CD4-positive, alpha-beta T cell (primary cell): ENCODE measurements at regions not wholly inside any gene's neighbourhood (a gene's known extent, or its start where the extent isn't known, plus 50 kb on each side); places are given as distances from the start of the nearest gene placed in this dataset.

Experiments
- ATAC-seq: fragments of 200-7000 bp; cut with Tn5 transposase; one replicate; pipeline ENCODE4 v1.10.0; 2022; ENCODE audit warnings: mild to moderate bottlenecking; ENCODE audit not compliant: poor library complexity
- CTCF ChIA-PET: fragments of 350-600 bp; sonication (Branson Sonifier 250); formaldehyde crosslinking; loops from one replicate; lab custom pipeline; 2021; ENCODE audit warnings: antibody characterized with exemption, inconsistent platforms; lab: Charles Lee
- POLR2A ChIA-PET: fragments of 350-600 bp; sonication (Branson Sonifier 250); formaldehyde crosslinking; loops from one replicate; lab custom pipeline; 2021; ENCODE audit warnings: antibody characterized with exemption, inconsistent platforms; lab: Charles Lee
- DNase-seq, 14 experiments: peaks; one replicate each; pipeline ENCODE4 v3.0.0-alpha.2; 2013 to 2020; ENCODE audit warnings: mixed read lengths in 2 of 14
- H3K27ac ChIP-seq, 2 donors: one replicate each; pipeline versions ENCODE4 v1.5.1 to v1.7.0; 2013; ENCODE audit warnings: low read length in 2 of 2, low read depth in 1 of 2, mild to moderate bottlenecking in 1 of 2
- H3K27me3 ChIP-seq, 2 experiments: 1 replicate in 1 of 2; 2 replicates in 1 of 2; pipeline versions ENCODE4 v1.6.1 to v1.7.0; 2013; ENCODE audit warnings: low read length in 2 of 2, control low read depth in 1 of 2, mild to moderate bottlenecking in 1 of 2, moderate library complexity in 1 of 2; ENCODE audit not compliant: insufficient read depth in 2 of 2, control insufficient read depth in 1 of 2
- H3K36me3 ChIP-seq: one replicate; pipeline ENCODE4 v1.6.1; 2013; ENCODE audit warnings: low read length, control low read depth; ENCODE audit not compliant: insufficient read depth
- H3K4me1 ChIP-seq: one replicate; pipeline ENCODE4 v1.6.1; 2013; ENCODE audit warnings: low read length, control low read depth; ENCODE audit not compliant: insufficient read depth
- H3K4me3 ChIP-seq: one replicate; pipeline ENCODE4 v1.5.1; 2013; ENCODE audit warnings: mild to moderate bottlenecking, low read length, moderate library complexity
- H3K9me3 ChIP-seq, 2 experiments: 1 replicate in 1 of 2; 2 replicates in 1 of 2; pipeline versions ENCODE4 v1.6.1 to v1.7.0; 2013; ENCODE audit warnings: low read length in 2 of 2, mild to moderate bottlenecking in 2 of 2, control low read depth in 1 of 2, moderate library complexity in 1 of 2; ENCODE audit not compliant: control insufficient read depth in 1 of 2, insufficient read depth in 1 of 2
- H3K27ac Mint-ChIP-seq: one replicate; pipeline ENCODE4 v1.8.0; 2020; ENCODE audit warnings: mixed read lengths
- H3K27me3 Mint-ChIP-seq: one replicate; pipeline ENCODE4 v1.8.0; 2021; ENCODE audit warnings: mixed read lengths
- H3K36me3 Mint-ChIP-seq: one replicate; pipeline ENCODE4 v1.8.0; 2021; ENCODE audit warnings: low read depth, mixed read lengths
- H3K4me1 Mint-ChIP-seq: one replicate; pipeline ENCODE4 v1.8.0; 2021; ENCODE audit warnings: low read depth, mixed read lengths
- H3K4me3 Mint-ChIP-seq: one replicate; pipeline ENCODE4 v1.8.0; 2020; ENCODE audit warnings: mild to moderate bottlenecking, mixed read lengths
- H3K9me3 Mint-ChIP-seq: one replicate; pipeline ENCODE4 v1.8.0; 2020; ENCODE audit warnings: mixed read lengths
- CTCF ChIP-seq: fragments of 200-600 bp; IDR thresholded peaks from one replicate; pipeline ENCODE4 v1.8.0; 2022; ENCODE audit warnings: antibody characterized with exemption, mild to moderate bottlenecking
- intact Hi-C, 2 experiments: fragments of 100-400 bp; cut with DNase I in 1 of 2; cut with micrococcal nuclease in 1 of 2; formaldehyde crosslinking; loops; one replicate each; pipeline versions ENCODE4 v1.15.1 to v1.9.0; 2023 to 2025; cut with DNase I, micrococcal nuclease

GRCh38 chr21:25496825-25497482, 110.3 kb downstream of the MRPL39 start:
- H3K27ac ChIP-seq = no peak overlapping the region
- no peak for TF ChIP-seq CTCF
- no peak overlapping the region for H3K4me3 ChIP-seq
- Mint-ChIP-seq H3K9me3 (no peaks in the 10 kb centered on the region), H3K27ac (no peak overlapping the region), H3K36me3 (no peaks in the 10 kb centered on the region), H3K27me3 (no peaks in the 10 kb centered on the region), H3K4me3 (no peak overlapping the region), H3K4me1 (peaks cover 6% of the 10 kb centered on the region)
- DNase-seq (no peak), ATAC-seq (no peak)
- ChIA-PET CTCF (no interaction called here), POLR2A (no interaction called here)
- intact Hi-C loops = no loop called here
- no peaks in the 10 kb centered on the region for H3K27me3 ChIP-seq
- H3K9me3 ChIP-seq = no peaks in the 10 kb centered on the region
- H3K4me1 ChIP-seq = no peaks in the 10 kb centered on the region
- H3K36me3 ChIP-seq = no peaks in the 10 kb centered on the region

GRCh38 chr21:25494804-25495203, 112.5 kb downstream of the MRPL39 start:
- Histone ChIP-seq H3K4me1 (no peaks in the 10 kb centered on the region), H3K9me3 (no peaks in the 10 kb centered on the region), H3K27ac (no peak overlapping the region), H3K4me3 (no peak overlapping the region), H3K27me3 (no peaks in the 10 kb centered on the region), H3K36me3 (no peaks in the 10 kb centered on the region)
- no peak for TF ChIP-seq CTCF
- no peaks in the 10 kb centered on the region for H3K4me1 Mint-ChIP-seq
- intact Hi-C loops = no loop called here
- H3K36me3 Mint-ChIP-seq = no peaks in the 10 kb centered on the region
- ChIA-PET POLR2A (no interaction called here), CTCF (no interaction called here)
- DNase-seq (no peak), ATAC-seq (no peak)
- H3K9me3 Mint-ChIP-seq = no peaks in the 10 kb centered on the region
- H3K4me3 Mint-ChIP-seq = no peak overlapping the region
- H3K27me3 Mint-ChIP-seq = no peaks in the 10 kb centered on the region
- no peak overlapping the region for H3K27ac Mint-ChIP-seq

GRCh38 chr21:25493722-25494121, 113.6 kb downstream of the MRPL39 start:
- ATAC-seq = no peak
- CTCF ChIA-PET = no interaction called here

More at GRCh38 chr21:25493722-25494121, 113.6 kb downstream of the MRPL39 start:
- POLR2A ChIA-PET = no interaction called here
- Mint-ChIP-seq H3K36me3 (no peaks in the 10 kb centered on the region), H3K9me3 (no peaks in the 10 kb centered on the region), H3K4me3 (no peak overlapping the region), H3K27me3 (no peaks in the 10 kb centered on the region), H3K4me1 (no peaks in the 10 kb centered on the region), H3K27ac (no peak overlapping the region)
- no peaks in the 10 kb centered on the region for H3K4me1 ChIP-seq
- H3K36me3 ChIP-seq = no peaks in the 10 kb centered on the region
- no peak overlapping the region for H3K27ac ChIP-seq
- DNase-seq = no peak
- TF ChIP-seq CTCF = no peak
- no peaks in the 10 kb centered on the region for H3K9me3 ChIP-seq
- intact Hi-C loops = no loop called here
- no peak overlapping the region for H3K4me3 ChIP-seq
- no peaks in the 10 kb centered on the region for H3K27me3 ChIP-seq
